SHP77 treated with DMSO at 0.1 percent for 48 hours (cell line): ENCODE measurements at regions not wholly inside any gene's neighbourhood (a gene's known extent, or its start where the extent isn't known, plus 50 kb on each side); places are given as distances from the start of the nearest gene placed in this dataset.
"Not testable (repeated sequence)": the region's sequence is repeated elsewhere in the genome, so short reads cannot be mapped to it uniquely, and the experiment has no call there.

Experiments used
- DNase-seq: peaks from one replicate; lab custom pipeline; 2025; lab: John Stamatoyannopoulos, UW

GRCh38 chr20:22819784-22820183 is 215.3 kb upstream of the SSTR4 start:
- no peak for DNase-seq

GRCh38 chr20:22821081-22821727 is 213.9 kb upstream of the SSTR4 start:
- DNase-seq, result no peak

GRCh38 chr20:22821796-22822195 is 213.3 kb upstream of the SSTR4 start:
- no peak for DNase-seq

GRCh38 chr20:22823119-22823518 is 212.0 kb upstream of the SSTR4 start:
- DNase-seq, result no peak

GRCh38 chr20:22824077-22824476 is 211.0 kb upstream of the SSTR4 start:
- no peak for DNase-seq

- DNase-seq, result no peak
Observed at GRCh38 chr20:22825076-22825475, 210.0 kb upstream of the SSTR4 start.

- no peak for DNase-seq
Observed at GRCh38 chr20:22825546-22825945, 209.6 kb upstream of the SSTR4 start.

- no peak for DNase-seq
Observed at GRCh38 chr20:22826306-22827230, 208.5 kb upstream of the SSTR4 start.

- DNase-seq, result no peak
Observed at GRCh38 chr20:22827916-22828315, 207.2 kb upstream of the SSTR4 start.

- no peak for DNase-seq
Observed at GRCh38 chr20:22829356-22829755, 205.8 kb upstream of the SSTR4 start.

GRCh38 chr20:22830138-22830537 is 205.0 kb upstream of the SSTR4 start:
- DNase-seq, result no peak

- not testable (repeated sequence) for DNase-seq
Observed at GRCh38 chr20:22830715-22831114, 204.4 kb upstream of the SSTR4 start.

- no peak for DNase-seq
Observed at GRCh38 chr20:22833851-22834250, 201.3 kb upstream of the SSTR4 start.

GRCh38 chr20:22834651-22835256 is 200.4 kb upstream of the SSTR4 start:
- no peak for DNase-seq

GRCh38 chr20:22836211-22836610 is 198.9 kb upstream of the SSTR4 start:
- no peak for DNase-seq

GRCh38 chr20:22836877-22837276 is 198.2 kb upstream of the SSTR4 start:
- no peak for DNase-seq

GRCh38 chr20:22838001-22838400 is 197.1 kb upstream of the SSTR4 start:
- DNase-seq, result no peak

GRCh38 chr20:22841846-22842245 is 193.3 kb upstream of the SSTR4 start:
- no peak for DNase-seq

- DNase-seq, result no peak
Observed at GRCh38 chr20:22842793-22843192, 192.3 kb upstream of the SSTR4 start.

- no peak for DNase-seq
Observed at GRCh38 chr20:22844959-22845358, 190.2 kb upstream of the SSTR4 start.

- no peak for DNase-seq
Observed at GRCh38 chr20:22846863-22847262, 188.2 kb upstream of the SSTR4 start.

- no peak for DNase-seq
Observed at GRCh38 chr20:22848364-22848763, 186.7 kb upstream of the SSTR4 start.
